Heart left ventricle (tissue), 16 donors: ENCODE measurements at regions not wholly inside any gene's neighbourhood (a gene's known extent, or its start where the extent isn't known, plus 50 kb on each side); places are given as distances from the start of the nearest gene placed in this dataset.

ENCODE experiments used
- ATAC-seq, 4 donors: fragments of 200-7000 bp; cut with Tn5 transposase; one replicate each; pipeline ENCODE4 v1.9.1; 2020 to 2022; ENCODE audit warnings: moderate library complexity in 4 of 4, mild to moderate bottlenecking in 3 of 4, moderate number of reproducible peaks in 1 of 4
- DNase-seq, 5 donors: peaks; one replicate each; pipeline ENCODE4 v3.0.0-alpha.2; 2020
- H3K27ac ChIP-seq, 12 donors: fragments of 200-600 bp; sonication (generic) in 4 of 12; one replicate each; pipeline versions ENCODE4 v1.5.0 to v1.8.0; 2016 to 2022; ENCODE audit warnings: mild to moderate bottlenecking in 2 of 12
- H3K27me3 ChIP-seq, 9 donors: fragments of 200-600 bp; sonication (generic) in 2 of 9; one replicate each; pipeline versions ENCODE4 v1.5.1 to v1.8.0; 2016 to 2022; ENCODE audit warnings: mild to moderate bottlenecking in 3 of 9
- H3K36me3 ChIP-seq, 9 donors: fragments of 200-600 bp; sonication (generic) in 2 of 9; one replicate each; pipeline versions ENCODE4 v1.5.0 to v1.8.0; 2018 to 2022; ENCODE audit warnings: mild to moderate bottlenecking in 2 of 9
- H3K4me1 ChIP-seq, 12 donors: fragments of 200-600 bp; sonication (generic) in 4 of 12; one replicate each; pipeline versions ENCODE4 v1.5.0 to v1.8.0; 2016 to 2022; ENCODE audit warnings: mild to moderate bottlenecking in 3 of 12
- H3K4me3 ChIP-seq, 12 donors: fragments of 200-600 bp; sonication (generic) in 4 of 12; one replicate each; pipeline versions ENCODE4 v1.5.0 to v1.8.0; 2017 to 2022; ENCODE audit warnings: mild to moderate bottlenecking in 9 of 12, moderate library complexity in 4 of 12
- H3K9me3 ChIP-seq, 12 donors: fragments of 200-600 bp; sonication (generic) in 4 of 12; one replicate each; pipeline versions ENCODE4 v1.5.0 to v1.8.0; 2016 to 2022; ENCODE audit warnings: mild to moderate bottlenecking in 1 of 12
- CTCF ChIP-seq, 12 donors: fragments of 200-600 bp; sonication (generic) in 4 of 12; IDR thresholded peaks; one replicate each; pipeline versions ENCODE4 v1.5.0 to v1.8.0; 2018 to 2022; ENCODE audit warnings: antibody characterized with exemption in 12 of 12, mild to moderate bottlenecking in 5 of 12
- POLR2A ChIP-seq, 2 donors: fragments of 450-650 bp; IDR thresholded peaks; one replicate each; pipeline ENCODE4 v1.6.1; 2017; ENCODE audit warnings: antibody characterized with exemption in 2 of 2, mild to moderate bottlenecking in 2 of 2, moderate library complexity in 2 of 2
- WGBS, 4 donors: extraction: QIAGEN DNeasy Blood & Tissue Kit in 2 of 4; methylation state at CpG; one replicate each; pipeline versions ENCODE4 v1.1.5 to v1.1.7; 2013 to 2018; 5-methylcytosine and 5-hydroxymethylcytosine counted together
- intact Hi-C, 10 donors: fragments of 100-400 bp; cut with DNase I; formaldehyde crosslinking; loops; one replicate each; pipeline versions ENCODE4 v1.11.1 to v1.14.2; 2022
- donor health status: ischemic (EF 13 %, LVEDD 7.1; RV severe dilation, severe dysfunction).
- donor health status: healthy with polysubstance abuse.
- donor health status: DM: no; HTN: yes; CAD: no.
- donor health status: DM: no; HTN: no; CAD: no.
- donor health status: ischemic (EF 25% LVEDD 6.9; RV normal size, moderate dysfunction).
- donor health status: ischemic (EF 25% LVEDD 5.7; RV mildly dilated, moderate dysfunction).
- donor health status: healthy.
- donor health status: DM: yes; HTN: yes; CAD: no.
- donor health status: ischemic (EF 35%, LVEDD 5.7; RV mildly dilated, moderate dysfunction).
- donor health status: nonischemic (EF 11% LVEDD 7.7; RV severe dilation, severe dysfunction).
- donor health status: DM: yes; HTN: yes; CAD: no.
- donor health status: PGD.
- donor health status: ischemic (EF 29% LVEDD 5.4; RV normal size, mild dysfunction).
- donor health status: nonischemic (EF 23%, LVEDD 6.1; RV moderate dilation, normal function).

GRCh38 chr3:57000012-57000411 is 60.5 kb upstream of the SPATA12 start:
- Histone ChIP-seq H3K9me3 (peaks cover 0 to 2% (median 0%) of the 10 kb centered on the region in 12 donors), H3K4me3 (no peak overlapping the region), H3K4me1 (peaks cover 0 to 22% (median 1%) of the 10 kb centered on the region in 12 donors), H3K27me3 (no peaks in the 10 kb centered on the region), H3K27ac (peak overlapping the region in 1 of 12 donors; percentile 76), H3K36me3 (no peaks in the 10 kb centered on the region)
- no peak for ATAC-seq
- intact Hi-C loops, result loop anchor here in 1 of 10 donors (10.0 kb wide), 1 partner anchor 65 kb away; the partner anchor contains the start of gene SPATA12
- TF ChIP-seq POLR2A (IDR thresholded peaks at IDR 0.05) (no peak), CTCF (IDR thresholded peaks at IDR 0.05) (no peak)
- DNase-seq, result no peak
- 87 to 97% (median 96%) methylated on average over 4 of the region's 4 CpGs for WGBS, 4 donors

- Histone ChIP-seq H3K4me3 (no peak overlapping the region), H3K9me3 (peaks cover 0 to 2% (median 0%) of the 10 kb centered on the region in 12 donors), H3K27ac (peak overlapping the region in 1 of 12 donors; percentile 76), H3K36me3 (no peaks in the 10 kb centered on the region), H3K27me3 (no peaks in the 10 kb centered on the region), H3K4me1 (peaks cover 0 to 22% (median 1%) of the 10 kb centered on the region in 12 donors)
- intact Hi-C loops, result loop anchor here in 9 of 10 donors (5.0 to 10.0 kb wide), 7 partner anchors 78 to 228 kb away; partner anchors contain the start of gene APPL1 (in 5 of the 9)
- no peak for TF ChIP-seq CTCF (IDR thresholded peaks at IDR 0.05)
- no peak for TF ChIP-seq POLR2A (IDR thresholded peaks at IDR 0.05)
- DNase-seq (no peak), ATAC-seq (no peak)
Measured at GRCh38 chr3:56999547-56999946, 60.9 kb upstream of the SPATA12 start.

GRCh38 chr3:56998076-56998529 is 62.4 kb upstream of the SPATA12 start:
- intact Hi-C loops, result loop anchor here in 9 of 10 donors (5.0 to 10.0 kb wide), 7 partner anchors 79 to 229 kb away; partner anchors contain the start of gene APPL1 (in 5 of the 9)
- H3K4me3 ChIP-seq, result no peak overlapping the region
- DNase-seq (no peak), ATAC-seq (peak in 2 of 4 donors; percentile 30 to 59)
- no peaks in the 10 kb centered on the region for H3K27me3 ChIP-seq
- H3K9me3 ChIP-seq, result no peaks in the 10 kb centered on the region
- TF ChIP-seq POLR2A (IDR thresholded peaks at IDR 0.05) (no peak), CTCF (IDR thresholded peaks at IDR 0.05) (no peak)
- H3K27ac ChIP-seq, result peak overlapping the region in 2 of 12 donors; percentile 17 to 76
- H3K36me3 ChIP-seq, result no peaks in the 10 kb centered on the region
- 40 to 52% (median 46%) methylated on average over 3 of the region's 3 CpGs for WGBS, 4 donors
- peaks cover 0 to 22% (median 1%) of the 10 kb centered on the region in 12 donors for H3K4me1 ChIP-seq

- Histone ChIP-seq H3K4me1 (peaks cover 0 to 22% (median 1%) of the 10 kb centered on the region in 12 donors), H3K9me3 (no peaks in the 10 kb centered on the region), H3K27ac (peak overlapping the region in 1 of 12 donors; percentile 76), H3K27me3 (no peaks in the 10 kb centered on the region), H3K4me3 (no peak overlapping the region), H3K36me3 (no peaks in the 10 kb centered on the region)
- no peak for ATAC-seq
- intact Hi-C loops, result loop anchor here in 9 of 10 donors (2.0 to 10.0 kb wide), 8 partner anchors 80 to 230 kb away; partner anchors contain the start of gene APPL1 (in 5 of the 9)
- DNase-seq, result no peak
- no peak for TF ChIP-seq POLR2A (IDR thresholded peaks at IDR 0.05)
- WGBS, 4 donors, result 74 to 86% (median 83%) methylated on average over 5 of the region's 5 CpGs
Measured at GRCh38 chr3:56997675-56998074, 62.8 kb upstream of the SPATA12 start.
